DLD1 (cell line): ENCODE measurements at regions not wholly inside any gene's neighbourhood (a gene's known extent, or its start where the extent isn't known, plus 50 kb on each side); places are given as distances from the start of the nearest gene placed in this dataset.
"Not testable (repeated sequence)": the region's sequence is repeated elsewhere in the genome, so short reads cannot be mapped to it uniquely, and the experiment has no call there.

Source experiments
- in situ Hi-C: cut with HindIII; loops from 2 replicates; pipeline ENCODE4 v1.10.0; 2017; ENCODE audit warnings: low sequenced_read_pairs

- in situ Hi-C loops, result no loop called here
Observed at GRCh38 chr6:6724539-6725467, 136.3 kb downstream of the LY86 start.

GRCh38 chr6:6725468-6726209 lies 137.1 kb downstream of the LY86 start:
- in situ Hi-C loops, result no loop called here

- in situ Hi-C loops, result no loop called here
Observed at GRCh38 chr6:6728169-6728941, 139.8 kb downstream of the LY86 start.

- in situ Hi-C loops, result no loop called here
Observed at GRCh38 chr6:6729971-6730370, 141.5 kb downstream of the LY86 start.

GRCh38 chr6:6730831-6731230 lies 142.3 kb downstream of the LY86 start:
- in situ Hi-C loops, result no loop called here

- in situ Hi-C loops, result no loop called here
Observed at GRCh38 chr6:6734479-6735465, 146.3 kb downstream of the LY86 start.

- in situ Hi-C loops, result no loop called here
Observed at GRCh38 chr6:6736791-6737654, 148.5 kb downstream of the LY86 start.

GRCh38 chr6:6737671-6738070 lies 149.2 kb downstream of the LY86 start:
- in situ Hi-C loops, result no loop called here

- in situ Hi-C loops, result no loop called here
Observed at GRCh38 chr6:6738108-6738507, 149.6 kb downstream of the LY86 start.

GRCh38 chr6:6738922-6739716 lies 150.6 kb downstream of the LY86 start:
- in situ Hi-C loops, result no loop called here

- in situ Hi-C loops, result no loop called here
Observed at GRCh38 chr6:6740595-6740994, 152.1 kb downstream of the LY86 start.

- in situ Hi-C loops, result no loop called here
Observed at GRCh38 chr6:6741264-6741663, 152.7 kb downstream of the LY86 start.

GRCh38 chr6:6742535-6742934 lies 154.0 kb downstream of the LY86 start:
- in situ Hi-C loops, result no loop called here

GRCh38 chr6:6744551-6744950 lies 156.0 kb downstream of the LY86 start:
- in situ Hi-C loops, result no loop called here

GRCh38 chr6:6745637-6746332 lies 157.3 kb downstream of the LY86 start:
- in situ Hi-C loops, result not testable (repeated sequence)

GRCh38 chr6:6746333-6746969 lies 157.9 kb downstream of the LY86 start:
- in situ Hi-C loops, result no loop called here

GRCh38 chr6:6746970-6747338 lies 158.4 kb downstream of the LY86 start:
- in situ Hi-C loops, result no loop called here
